Neural cell (in vitro differentiated cells): ENCODE measurements at regions not wholly inside any gene's neighbourhood (a gene's known extent, or its start where the extent isn't known, plus 50 kb on each side); places are given as distances from the start of the nearest gene placed in this dataset.

Experiments
- POLR2AphosphoS5 ChIP-seq: IDR thresholded peaks from 2 replicates; pipeline ENCODE4 v1.6.1; 2012
- RAD21 ChIP-seq: fragments of 450-650 bp; conservative IDR thresholded peaks from 2 replicates; pipeline ENCODE4 v1.6.1; 2014; ENCODE audit warnings: antibody characterized with exemption, mild to moderate bottlenecking, moderate library complexity
- TF ChIP-seq, protein P1 (sequence below): fragments of 450-650 bp; IDR thresholded peaks from 2 replicates; pipeline ENCODE4 v1.5.1; 2014; ENCODE audit warnings: antibody characterized with exemption, mild to moderate bottlenecking, moderate library complexity; ENCODE audit not compliant: poor library complexity, severe bottlenecking

DNA sequence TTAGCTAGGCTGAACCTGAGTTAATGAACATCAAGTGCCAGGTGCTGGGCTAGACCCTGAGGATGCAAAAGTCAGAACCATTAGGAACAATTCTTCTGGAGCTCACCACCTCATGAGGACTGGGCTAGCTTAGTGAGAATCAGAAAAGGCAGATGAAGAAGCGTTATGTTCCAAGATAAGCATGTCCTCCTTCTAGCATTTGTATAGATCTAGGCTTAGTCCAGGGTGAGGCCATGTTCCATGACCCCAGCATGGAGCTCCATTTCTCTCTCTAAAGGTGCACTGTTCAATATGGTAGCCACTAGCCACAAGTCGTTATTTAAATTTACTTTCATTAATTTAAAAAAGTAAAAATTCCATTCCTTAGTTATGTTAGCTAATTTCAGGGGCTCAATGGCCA is 365.3 kb upstream of the CCL2 start:
- TF ChIP-seq POLR2AphosphoS5 = no peak
- TF ChIP-seq, protein P1, sequence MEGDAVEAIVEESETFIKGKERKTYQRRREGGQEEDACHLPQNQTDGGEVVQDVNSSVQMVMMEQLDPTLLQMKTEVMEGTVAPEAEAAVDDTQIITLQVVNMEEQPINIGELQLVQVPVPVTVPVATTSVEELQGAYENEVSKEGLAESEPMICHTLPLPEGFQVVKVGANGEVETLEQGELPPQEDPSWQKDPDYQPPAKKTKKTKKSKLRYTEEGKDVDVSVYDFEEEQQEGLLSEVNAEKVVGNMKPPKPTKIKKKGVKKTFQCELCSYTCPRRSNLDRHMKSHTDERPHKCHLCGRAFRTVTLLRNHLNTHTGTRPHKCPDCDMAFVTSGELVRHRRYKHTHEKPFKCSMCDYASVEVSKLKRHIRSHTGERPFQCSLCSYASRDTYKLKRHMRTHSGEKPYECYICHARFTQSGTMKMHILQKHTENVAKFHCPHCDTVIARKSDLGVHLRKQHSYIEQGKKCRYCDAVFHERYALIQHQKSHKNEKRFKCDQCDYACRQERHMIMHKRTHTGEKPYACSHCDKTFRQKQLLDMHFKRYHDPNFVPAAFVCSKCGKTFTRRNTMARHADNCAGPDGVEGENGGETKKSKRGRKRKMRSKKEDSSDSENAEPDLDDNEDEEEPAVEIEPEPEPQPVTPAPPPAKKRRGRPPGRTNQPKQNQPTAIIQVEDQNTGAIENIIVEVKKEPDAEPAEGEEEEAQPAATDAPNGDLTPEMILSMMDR = no peak
- TF ChIP-seq RAD21 = no peak
